Gastroesophageal sphincter (tissue), 4 donors: ENCODE measurements at regions not wholly inside any gene's neighbourhood (a gene's known extent, or its start where the extent isn't known, plus 50 kb on each side); places are given as distances from the start of the nearest gene placed in this dataset.
A peak's percentile ranks its signal among the peaks of the same experiment; 100 is the strongest.

Experiments
- ATAC-seq: fragments of 150-250 bp; one replicate; pipeline ENCODE4 v1.9.1; 2016; ENCODE audit warnings: mild to moderate bottlenecking, moderate library complexity
- H3K27ac ChIP-seq, 4 donors: fragments of 200-600 bp; sonication (generic) in 3 of 4; 1 replicate in 3 of 4; 2 replicates in 1 of 4; pipeline ENCODE4 v1.5.1; 2016 to 2019
- H3K27me3 ChIP-seq: fragments of 200-600 bp; sonication (generic); one replicate; pipeline ENCODE4 v1.5.1; 2019
- H3K36me3 ChIP-seq, 2 donors: fragments of 200-600 bp; sonication (generic); one replicate each; pipeline ENCODE4 v1.5.1; 2019; ENCODE audit warnings: control low read depth in 1 of 2
- H3K4me1 ChIP-seq, 3 donors: fragments of 200-600 bp; sonication (generic); 1 replicate in 2 of 3; 2 replicates in 1 of 3; pipeline ENCODE4 v1.5.1; 2016 to 2019; ENCODE audit warnings: control low read depth in 2 of 3
- H3K4me3 ChIP-seq, 2 donors: fragments of 200-600 bp; sonication (generic); one replicate each; pipeline ENCODE4 v1.5.1; 2019; ENCODE audit warnings: mild to moderate bottlenecking in 1 of 2, moderate library complexity in 1 of 2
- H3K9me3 ChIP-seq, 3 donors: fragments of 200-600 bp; sonication (generic); one replicate each; pipeline ENCODE4 v1.5.1; 2017 to 2019; ENCODE audit warnings: control low read depth in 2 of 3
- CTCF ChIP-seq, 4 experiments: fragments of 200-600 bp in 2 of 4; fragments of 450-650 bp in 2 of 4; sonication (generic) in 1 of 4; IDR thresholded peaks; one replicate each; pipeline ENCODE4 v1.5.1; 2017 to 2019; ENCODE audit warnings: antibody characterized with exemption in 4 of 4, mild to moderate bottlenecking in 2 of 4, moderate library complexity in 2 of 4
- EP300 ChIP-seq: sonication (generic); formaldehyde crosslinking; IDR thresholded peaks from one replicate; pipeline ENCODE4 v1.6.1; 2017; ENCODE audit warnings: antibody characterized with exemption, mild to moderate bottlenecking
- POLR2A ChIP-seq, 2 donors: fragments of 450-650 bp; IDR thresholded peaks; one replicate each; pipeline ENCODE4 v1.6.1; 2017; ENCODE audit warnings: antibody characterized with exemption in 2 of 2, mild to moderate bottlenecking in 2 of 2, moderate library complexity in 1 of 2
- POLR2AphosphoS5 ChIP-seq: sonication (generic); formaldehyde crosslinking; IDR thresholded peaks from one replicate; pipeline ENCODE4 v1.6.1; 2017; ENCODE audit warnings: antibody characterized with exemption
- WGBS, 2 donors: methylation state at CpG; one replicate each; pipeline ENCODE4 v1.1.5; 2018; ENCODE audit warnings: low coverage in 1 of 2; 5-methylcytosine and 5-hydroxymethylcytosine counted together

DNA sequence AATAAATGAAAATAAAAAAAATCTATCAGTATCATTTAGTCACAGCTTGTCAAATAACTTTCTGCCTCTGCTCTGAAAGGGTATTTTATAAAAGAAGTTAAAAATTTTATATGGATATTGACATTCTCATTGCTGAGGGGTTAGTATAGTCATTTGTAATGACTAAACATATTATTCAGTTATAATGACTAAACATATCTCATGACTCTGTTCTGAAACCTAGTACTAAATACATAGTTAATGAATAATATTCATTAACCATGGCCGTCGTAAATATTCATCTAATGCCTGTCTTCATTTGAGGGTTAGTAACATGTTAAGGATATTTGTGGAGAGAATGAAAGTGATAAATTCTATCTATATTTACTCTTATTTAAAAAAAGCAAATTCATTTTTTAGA is 69.1 kb upstream of the MAP4K3 start:
- ATAC-seq: no peak
- peaks cover 13 to 50% (median 24%) of the 10 kb centered on the region in 3 donors for H3K4me1 ChIP-seq
- no peak overlapping the region for H3K4me3 ChIP-seq
- WGBS, 2 donors: 64 to 87% methylated on average over 2 of the region's 2 CpGs
- TF ChIP-seq POLR2AphosphoS5: no peak
- no peak for TF ChIP-seq EP300
- no peak for TF ChIP-seq CTCF (IDR thresholded peaks at IDR 0.05)
- no peak for TF ChIP-seq POLR2A (IDR thresholded peaks at IDR 0.05)
- no peak overlapping the region for H3K27ac ChIP-seq
- H3K9me3 ChIP-seq: no peaks in the 10 kb centered on the region
- no peaks in the 10 kb centered on the region for H3K27me3 ChIP-seq
- no peaks in the 10 kb centered on the region for H3K36me3 ChIP-seq

GRCh38 chr2:39508198-39508597 is 71.1 kb upstream of the MAP4K3 start:
- no peak for ATAC-seq
- H3K27me3 ChIP-seq: no peaks in the 10 kb centered on the region
- H3K4me1 ChIP-seq: peaks cover 16 to 70% (median 43%) of the 10 kb centered on the region in 3 donors
- no peak overlapping the region for H3K4me3 ChIP-seq
- no peaks in the 10 kb centered on the region for H3K9me3 ChIP-seq
- no peaks in the 10 kb centered on the region for H3K36me3 ChIP-seq
- 33 to 38% methylated on average over 3 to 4 of the region's 4 CpGs for WGBS, 2 donors
- H3K27ac ChIP-seq: peak overlapping the region in 1 of 4 donors; percentile 36
- no peak for TF ChIP-seq POLR2A (IDR thresholded peaks at IDR 0.05)
- TF ChIP-seq CTCF (IDR thresholded peaks at IDR 0.05): no peak
- TF ChIP-seq POLR2AphosphoS5: no peak
- no peak for TF ChIP-seq EP300

GRCh38 chr2:39510140-39510539 is 73.1 kb upstream of the MAP4K3 start:
- ATAC-seq: no peak
- WGBS, 2 donors: 50 to 70% methylated on average over 1 to 4 of the region's 5 CpGs
- Histone ChIP-seq H3K4me3 (no peak overlapping the region), H3K4me1 (peaks cover 12 to 66% (median 40%) of the 10 kb centered on the region in 3 donors), H3K36me3 (no peaks in the 10 kb centered on the region), H3K27ac (peak overlapping the region in 2 of 4 donors; percentile 18 to 49), H3K9me3 (no peaks in the 10 kb centered on the region), H3K27me3 (no peaks in the 10 kb centered on the region)
- TF ChIP-seq EP300: no peak
- no peak for TF ChIP-seq CTCF (IDR thresholded peaks at IDR 0.05)
- no peak for TF ChIP-seq POLR2A (IDR thresholded peaks at IDR 0.05)
- TF ChIP-seq POLR2AphosphoS5: no peak

DNA sequence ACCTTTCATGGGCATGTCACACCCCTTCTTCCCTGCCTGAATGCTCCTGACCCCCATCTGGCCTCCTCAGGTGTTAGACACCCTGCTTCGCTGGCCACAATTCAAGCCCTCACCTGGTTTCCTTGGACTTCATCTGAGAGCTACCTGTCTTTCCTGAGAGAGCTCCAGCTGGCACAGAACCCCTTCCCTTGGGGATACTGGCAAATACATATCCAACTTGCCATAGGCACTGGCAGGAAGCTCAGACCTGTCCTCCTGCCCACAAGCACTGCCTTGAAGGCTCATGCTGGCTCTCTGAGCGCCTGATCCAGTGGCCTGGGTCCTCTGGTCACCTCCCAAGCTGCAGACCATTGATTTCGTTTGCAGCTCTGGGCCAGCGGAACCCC is 74.1 kb upstream of the MAP4K3 start:
- H3K36me3 ChIP-seq: no peaks in the 10 kb centered on the region
- H3K4me3 ChIP-seq: no peak overlapping the region
- H3K27me3 ChIP-seq: no peaks in the 10 kb centered on the region
- H3K27ac ChIP-seq: peak overlapping the region; percentile 47 to 80 (median 64)
- 59 to 63% methylated on average over 3 to 4 of the region's 4 CpGs for whole genome bisulfite sequencing, 2 donors
- ATAC-seq: no peak
- H3K9me3 ChIP-seq: no peaks in the 10 kb centered on the region
- TF ChIP-seq EP300: no peak
- TF ChIP-seq POLR2A (IDR thresholded peaks at IDR 0.05): no peak
- no peak for TF ChIP-seq POLR2AphosphoS5
- no peak for TF ChIP-seq CTCF (IDR thresholded peaks at IDR 0.05)
- H3K4me1 ChIP-seq: peaks cover 10 to 61% (median 37%) of the 10 kb centered on the region in 3 donors

DNA sequence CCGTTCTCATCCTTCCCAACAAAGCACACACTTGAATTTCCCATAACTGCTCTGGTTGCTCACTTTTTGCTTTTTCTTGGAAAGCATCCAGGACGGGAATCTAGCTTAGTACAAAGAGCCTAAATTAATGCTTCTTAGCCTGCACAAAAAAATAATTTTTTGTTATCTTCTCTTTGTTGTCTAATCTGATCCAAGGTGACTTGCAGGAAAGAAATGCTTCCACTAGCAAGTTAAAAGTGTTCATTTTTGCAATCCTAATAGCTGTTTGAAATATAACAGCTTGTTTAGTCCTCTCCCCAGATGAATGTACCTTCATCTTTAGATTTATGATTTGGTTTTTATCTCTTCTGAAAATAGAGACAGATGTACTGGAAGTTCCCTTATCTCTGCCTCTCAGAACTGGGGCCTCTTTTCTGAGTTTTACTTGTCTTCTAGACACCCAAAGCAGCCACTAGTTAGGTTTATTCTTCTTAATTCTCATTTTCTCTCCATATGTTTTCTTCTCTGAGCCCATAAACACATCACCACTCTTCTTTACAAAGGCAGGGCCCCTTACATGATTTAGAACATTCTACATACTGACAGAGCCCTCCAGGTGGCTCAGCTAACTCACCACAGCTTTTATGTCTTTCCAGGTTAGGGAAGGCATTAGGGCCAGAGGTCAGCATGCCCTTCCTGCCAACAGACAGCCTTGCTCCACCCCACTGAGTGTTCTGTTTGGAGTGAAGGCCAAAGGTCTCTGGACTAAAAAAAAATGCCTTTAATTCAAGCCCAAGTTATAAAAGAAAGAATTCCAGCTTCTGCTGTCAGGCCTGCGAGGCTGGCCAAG is 74.7 kb upstream of the MAP4K3 start:
- Histone ChIP-seq H3K4me3 (no peak overlapping the region), H3K9me3 (no peaks in the 10 kb centered on the region), H3K27ac (peak overlapping the region; percentile 47 to 80 (median 64)), H3K27me3 (no peaks in the 10 kb centered on the region), H3K4me1 (peaks cover 10 to 67% (median 41%) of the 10 kb centered on the region in 3 donors), H3K36me3 (no peaks in the 10 kb centered on the region)
- TF ChIP-seq POLR2A (IDR thresholded peaks at IDR 0.05) (no peak), POLR2AphosphoS5 (peak; percentile 29), CTCF (IDR thresholded peaks at IDR 0.05) (no peak)
- no peak for ATAC-seq
- WGBS, 2 donors: 36 to 42% methylated on average over 3 of the region's 3 CpGs
